ENCODE measurements at regions not wholly inside any gene's neighbourhood (a gene's known extent, or its start where the extent isn't known, plus 50 kb on each side); places are given as distances from the start of the nearest gene placed in this dataset.

- Histone ChIP-seq H3K36me3 (ENCODE audit: low read depth) (no peaks in the 10 kb centered on the region), H3K9me3 (peaks cover 4% of the 10 kb centered on the region), H3K4me3 (no peak overlapping the region), H3K4me1 (ENCODE audit: low read depth) (no peaks in the 10 kb centered on the region)
- DNase-seq: no peak
- ATAC-seq: no peak
- intact Hi-C loops (cut with DNase I, micrococcal nuclease): no loop called here
- TF ChIP-seq, protein P1, sequence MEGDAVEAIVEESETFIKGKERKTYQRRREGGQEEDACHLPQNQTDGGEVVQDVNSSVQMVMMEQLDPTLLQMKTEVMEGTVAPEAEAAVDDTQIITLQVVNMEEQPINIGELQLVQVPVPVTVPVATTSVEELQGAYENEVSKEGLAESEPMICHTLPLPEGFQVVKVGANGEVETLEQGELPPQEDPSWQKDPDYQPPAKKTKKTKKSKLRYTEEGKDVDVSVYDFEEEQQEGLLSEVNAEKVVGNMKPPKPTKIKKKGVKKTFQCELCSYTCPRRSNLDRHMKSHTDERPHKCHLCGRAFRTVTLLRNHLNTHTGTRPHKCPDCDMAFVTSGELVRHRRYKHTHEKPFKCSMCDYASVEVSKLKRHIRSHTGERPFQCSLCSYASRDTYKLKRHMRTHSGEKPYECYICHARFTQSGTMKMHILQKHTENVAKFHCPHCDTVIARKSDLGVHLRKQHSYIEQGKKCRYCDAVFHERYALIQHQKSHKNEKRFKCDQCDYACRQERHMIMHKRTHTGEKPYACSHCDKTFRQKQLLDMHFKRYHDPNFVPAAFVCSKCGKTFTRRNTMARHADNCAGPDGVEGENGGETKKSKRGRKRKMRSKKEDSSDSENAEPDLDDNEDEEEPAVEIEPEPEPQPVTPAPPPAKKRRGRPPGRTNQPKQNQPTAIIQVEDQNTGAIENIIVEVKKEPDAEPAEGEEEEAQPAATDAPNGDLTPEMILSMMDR (IDR thresholded peaks at IDR 0.05): no peak
These were observed 113.2 kb downstream of the MFAP3L start for GRCh38 chr4:169912996-169913395.

DNA sequence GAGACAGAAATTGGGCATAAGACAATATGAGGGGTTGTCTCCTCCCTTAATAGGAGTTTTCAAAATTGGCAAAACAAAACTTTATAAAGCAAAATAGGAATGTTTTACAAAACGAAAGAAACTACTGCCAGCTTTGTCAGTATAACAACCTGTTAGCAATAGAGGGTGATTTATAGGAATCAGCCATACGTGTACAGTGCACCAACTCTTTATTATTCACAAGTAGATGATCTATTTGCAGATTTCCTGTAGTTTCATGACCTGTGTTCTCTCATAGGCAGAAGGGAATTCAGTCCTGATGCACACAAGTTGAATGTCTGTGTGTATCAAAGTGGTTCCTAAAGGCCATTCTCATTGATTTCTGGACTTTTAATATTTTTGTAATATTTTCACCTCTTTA, 116.3 kb downstream of the MFAP3L start:
- ATAC-seq: no peak
- TF ChIP-seq, protein P1 (IDR thresholded peaks at IDR 0.05): no peak

DNA sequence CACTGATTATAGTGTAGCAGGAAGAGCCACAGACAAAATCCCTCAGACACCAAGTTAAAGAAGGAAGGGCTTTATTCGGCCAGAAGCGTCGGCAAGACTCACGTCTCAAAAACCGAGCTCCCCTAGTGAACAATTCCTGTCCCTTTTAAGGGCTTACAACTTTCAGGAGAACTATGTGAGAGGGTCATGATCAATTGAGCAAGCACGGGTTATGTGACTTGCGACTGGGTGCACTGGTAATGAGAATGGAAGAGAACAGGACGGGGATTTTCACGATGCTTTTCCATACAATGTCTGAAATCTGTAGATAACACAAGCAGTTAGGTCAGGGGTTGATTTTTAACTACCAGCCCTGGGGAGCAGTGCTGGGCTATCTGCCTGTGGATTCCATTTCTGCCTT, 116.7 kb downstream of the MFAP3L start:
- DNase-seq (no peak), ATAC-seq (no peak)
- no peak overlapping the region for H3K4me3 ChIP-seq
- no peaks in the 10 kb centered on the region for H3K36me3 ChIP-seq (ENCODE audit: low read depth)
- intact Hi-C loops (cut with DNase I, micrococcal nuclease): no loop called here
- no peaks in the 10 kb centered on the region for H3K9me3 ChIP-seq
- H3K4me1 ChIP-seq (ENCODE audit: low read depth): no peaks in the 10 kb centered on the region
- TF ChIP-seq, protein P1 (IDR thresholded peaks at IDR 0.05): no peak

More for the DNA sequence above, 116.3 kb downstream of the MFAP3L start:
- DNase-seq: no peak
- H3K36me3 ChIP-seq (ENCODE audit: low read depth): no peaks in the 10 kb centered on the region
- no peaks in the 10 kb centered on the region for H3K4me1 ChIP-seq (ENCODE audit: low read depth)
- H3K9me3 ChIP-seq: no peaks in the 10 kb centered on the region
- intact Hi-C loops (cut with DNase I, micrococcal nuclease): no loop called here
- no peak overlapping the region for H3K4me3 ChIP-seq

DNA sequence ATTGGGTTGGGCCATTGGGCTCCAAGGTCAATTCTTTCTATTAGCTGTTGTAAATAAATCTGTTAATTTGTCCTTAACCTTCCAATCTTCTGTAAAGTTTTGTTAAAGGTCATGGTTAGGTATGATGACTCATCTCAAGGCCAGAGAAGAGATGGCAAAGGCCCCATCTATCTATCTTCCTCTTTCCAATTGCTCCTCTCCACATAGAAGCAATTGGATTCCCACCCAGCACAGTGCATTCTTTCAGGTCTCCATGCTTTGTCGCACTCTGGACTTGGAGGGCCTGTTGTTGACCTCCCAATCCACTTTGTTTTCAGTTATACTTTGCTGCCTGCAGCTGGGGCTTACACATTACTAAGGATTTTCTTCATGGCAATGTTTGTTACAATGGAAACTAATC, 118.5 kb downstream of the MFAP3L start:
- Histone ChIP-seq H3K4me3 (no peak overlapping the region), H3K36me3 (ENCODE audit: low read depth) (no peaks in the 10 kb centered on the region), H3K4me1 (ENCODE audit: low read depth) (no peaks in the 10 kb centered on the region), H3K9me3 (no peaks in the 10 kb centered on the region)
- ATAC-seq: no peak
- intact Hi-C loops (cut with DNase I, micrococcal nuclease): no loop called here
- no peak for DNase-seq
- TF ChIP-seq, protein P1 (IDR thresholded peaks at IDR 0.05): no peak

DNA sequence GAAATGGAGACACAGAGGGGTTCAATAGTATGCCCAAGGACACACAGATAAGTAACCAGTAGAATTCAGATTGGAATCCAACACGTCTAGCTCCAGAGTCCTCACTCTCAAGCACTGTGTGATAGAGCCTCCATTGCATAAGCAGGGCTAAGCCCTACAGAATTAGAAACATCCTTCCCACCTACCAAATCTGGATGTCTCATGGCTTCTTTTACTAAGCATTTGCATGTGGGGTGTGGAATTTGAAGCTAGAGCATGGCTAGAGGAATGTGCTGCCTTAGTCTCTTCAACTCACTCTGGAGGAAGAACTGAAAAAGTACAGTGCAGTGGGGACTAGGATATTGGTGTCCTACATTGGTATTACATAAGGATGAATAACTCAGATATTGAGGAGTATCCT, 119.4 kb downstream of the MFAP3L start:
- Histone ChIP-seq H3K36me3 (ENCODE audit: low read depth) (no peaks in the 10 kb centered on the region), H3K4me3 (no peak overlapping the region), H3K9me3 (no peaks in the 10 kb centered on the region), H3K4me1 (ENCODE audit: low read depth) (no peaks in the 10 kb centered on the region)
- intact Hi-C loops (cut with DNase I, micrococcal nuclease): no loop called here
- no peak for DNase-seq
- TF ChIP-seq, protein P1 (IDR thresholded peaks at IDR 0.05): no peak
- no peak for ATAC-seq

DNA sequence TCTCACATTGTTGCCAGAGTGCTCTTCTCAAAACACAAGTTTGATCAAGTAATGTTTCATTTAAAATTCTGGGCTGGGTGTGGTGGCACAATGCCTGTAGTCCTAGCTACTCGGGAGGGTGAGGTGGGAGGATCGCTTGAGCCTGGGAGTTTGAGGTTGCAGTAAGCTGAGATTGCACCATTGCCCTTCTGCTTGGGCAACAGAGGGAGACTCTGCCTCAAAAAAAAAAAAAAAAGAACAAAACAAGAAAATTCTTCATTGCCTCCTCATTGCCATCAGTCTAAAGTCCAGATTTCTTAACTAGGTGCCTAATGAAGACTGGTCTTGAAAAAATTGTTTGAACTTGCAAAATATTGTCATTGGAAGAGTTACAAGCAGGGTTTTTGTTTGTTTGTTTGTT, 120.1 kb downstream of the MFAP3L start:
- Histone ChIP-seq H3K4me1 (ENCODE audit: low read depth) (no peaks in the 10 kb centered on the region), H3K36me3 (ENCODE audit: low read depth) (no peaks in the 10 kb centered on the region), H3K9me3 (no peaks in the 10 kb centered on the region), H3K4me3 (no peak overlapping the region)
- DNase-seq (no peak), ATAC-seq (no peak)
- intact Hi-C loops (cut with DNase I, micrococcal nuclease): no loop called here
- TF ChIP-seq, protein P1 (IDR thresholded peaks at IDR 0.05): no peak

Data from mucosa of descending colon (tissue), 3 donors.